NCI-H1694 treated with DMSO at 0.1 percent for 48 hours (cell line): ENCODE measurements at regions not wholly inside any gene's neighbourhood (a gene's known extent, or its start where the extent isn't known, plus 50 kb on each side); places are given as distances from the start of the nearest gene placed in this dataset.
A peak's percentile ranks its signal among the peaks of the same experiment; 100 is the strongest.
"Not testable (repeated sequence)": the region's sequence is repeated elsewhere in the genome, so short reads cannot be mapped to it uniquely, and the experiment has no call there.

Experiments used
- DNase-seq: peaks from one replicate; lab custom pipeline; 2025; lab: John Stamatoyannopoulos, UW

- no peak for DNase-seq
Observed at GRCh38 chr5:100479079-100479688, 56.0 kb upstream of the FAM174A start.

GRCh38 chr5:100472091-100472490, 63.1 kb upstream of the FAM174A start:
- no peak for DNase-seq

- DNase-seq = no peak
Observed at GRCh38 chr5:100469767-100470166, 65.4 kb upstream of the FAM174A start.

- DNase-seq = no peak
Observed at GRCh38 chr5:100464418-100464817, 70.8 kb upstream of the FAM174A start.

GRCh38 chr5:100456615-100457014, 78.6 kb upstream of the FAM174A start:
- DNase-seq = no peak

- DNase-seq = no peak
Observed at GRCh38 chr5:100452126-100452525, 83.0 kb upstream of the FAM174A start.

GRCh38 chr5:100448111-100448528, 87.1 kb upstream of the FAM174A start:
- no peak for DNase-seq

- no peak for DNase-seq
Observed at GRCh38 chr5:100446879-100447430, 88.2 kb upstream of the FAM174A start.

GRCh38 chr5:100444961-100445360, 90.2 kb upstream of the FAM174A start:
- DNase-seq = no peak

- no peak for DNase-seq
Observed at GRCh38 chr5:100434815-100435214, 100.4 kb upstream of the FAM174A start.

- no peak for DNase-seq
Observed at GRCh38 chr5:100432741-100433140, 102.4 kb upstream of the FAM174A start.

GRCh38 chr5:100430268-100431195, 104.6 kb upstream of the FAM174A start:
- DNase-seq = peak; percentile 3

GRCh38 chr5:100424787-100425186, 110.4 kb upstream of the FAM174A start:
- DNase-seq = no peak

GRCh38 chr5:100424017-100424416, 111.2 kb upstream of the FAM174A start:
- DNase-seq = no peak

GRCh38 chr5:100423330-100423729, 111.8 kb upstream of the FAM174A start:
- no peak for DNase-seq

- DNase-seq = no peak
Observed at GRCh38 chr5:100421360-100421759, 113.8 kb upstream of the FAM174A start.

GRCh38 chr5:100418231-100418630, 116.9 kb upstream of the FAM174A start:
- DNase-seq = no peak

GRCh38 chr5:100409660-100410151, 125.5 kb upstream of the FAM174A start:
- peak; percentile 55 for DNase-seq

- DNase-seq = no peak
Observed at GRCh38 chr5:100407053-100407452, 128.1 kb upstream of the FAM174A start.

GRCh38 chr5:100406640-100407039, 128.5 kb upstream of the FAM174A start:
- peak; percentile 85 for DNase-seq

GRCh38 chr5:100402071-100402470, 133.1 kb upstream of the FAM174A start:
- DNase-seq = no peak

- no peak for DNase-seq
Observed at GRCh38 chr5:100401149-100401548, 134.0 kb upstream of the FAM174A start.

GRCh38 chr5:100398815-100399214, 136.4 kb upstream of the FAM174A start:
- not testable (repeated sequence) for DNase-seq
